HL-60 (cell line): ENCODE measurements at regions not wholly inside any gene's neighbourhood (a gene's known extent, or its start where the extent isn't known, plus 50 kb on each side); places are given as distances from the start of the nearest gene placed in this dataset.

Experiments
- DNase-seq, 2 experiments: peaks; one replicate each; pipeline ENCODE4 v3.0.0-alpha.2; 2010 to 2020; ENCODE audit warnings: low read depth in 1 of 2, low spot score in 1 of 2
- H3K27ac ChIP-seq: fragments of 250-450 bp; sonication (Bioruptor Pico); replicated peaks from 2 replicates; pipeline ENCODE4 v1.5.1; 2020; ENCODE audit warnings: mild to moderate bottlenecking, moderate library complexity
- H3K27me3 ChIP-seq: fragments of 250-450 bp; sonication (Bioruptor Pico); 2 replicates; pipeline ENCODE4 v1.5.1; 2021; ENCODE audit warnings: mild to moderate bottlenecking, moderate library complexity; ENCODE audit not compliant: insufficient read depth, poor library complexity, severe bottlenecking
- H3K4me3 ChIP-seq: replicated peaks from 2 replicates; pipeline ENCODE4 v1.5.1; 2011; ENCODE audit warnings: mild to moderate bottlenecking, control low read depth, low read length; ENCODE audit not compliant: insufficient read depth
- GABPA ChIP-seq: IDR thresholded peaks from 2 replicates; pipeline ENCODE4 v1.6.1; 2012; ENCODE audit warnings: low read depth
- POLR2AphosphoS5 ChIP-seq: IDR thresholded peaks from 2 replicates; pipeline ENCODE4 v1.6.1; 2012; ENCODE audit warnings: low read depth
- SPI1 ChIP-seq: IDR thresholded peaks from 2 replicates; pipeline ENCODE4 v1.6.1; 2012; ENCODE audit warnings: low read depth, mild to moderate bottlenecking, borderline replicate concordance
- TF ChIP-seq, protein P1 (sequence below): IDR thresholded peaks from 2 replicates; pipeline ENCODE4 v1.6.1; 2012; ENCODE audit warnings: low read depth; ENCODE audit not compliant: insufficient replicate concordance
- TF ChIP-seq, protein P2 (sequence below): IDR thresholded peaks from one replicate; pipeline ENCODE4 v1.5.1; 2011; ENCODE audit warnings: low read length, control low read depth, inconsistent platforms; ENCODE audit not compliant: insufficient read depth

DNA sequence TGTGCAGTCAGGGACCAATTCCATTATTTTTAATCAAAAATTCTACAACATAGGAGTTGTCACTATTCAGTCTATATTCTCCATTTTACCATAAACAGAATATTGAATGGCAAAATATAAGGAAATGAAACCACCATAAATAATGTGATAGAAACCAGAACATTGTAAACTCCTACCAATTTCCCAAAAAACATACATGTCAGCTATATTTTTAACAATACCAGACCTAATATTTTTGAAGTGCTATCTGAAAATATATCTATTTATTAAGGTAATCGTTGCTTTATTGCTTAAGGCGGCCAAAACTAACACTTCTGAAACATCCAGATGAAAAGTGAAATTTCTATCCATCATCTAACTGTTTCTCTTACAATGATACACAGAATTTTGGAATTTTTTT is 123.0 kb upstream of the C11orf58 start:
- no peak for DNase-seq
- no peak overlapping the region for H3K27ac ChIP-seq
- TF ChIP-seq, protein P1, sequence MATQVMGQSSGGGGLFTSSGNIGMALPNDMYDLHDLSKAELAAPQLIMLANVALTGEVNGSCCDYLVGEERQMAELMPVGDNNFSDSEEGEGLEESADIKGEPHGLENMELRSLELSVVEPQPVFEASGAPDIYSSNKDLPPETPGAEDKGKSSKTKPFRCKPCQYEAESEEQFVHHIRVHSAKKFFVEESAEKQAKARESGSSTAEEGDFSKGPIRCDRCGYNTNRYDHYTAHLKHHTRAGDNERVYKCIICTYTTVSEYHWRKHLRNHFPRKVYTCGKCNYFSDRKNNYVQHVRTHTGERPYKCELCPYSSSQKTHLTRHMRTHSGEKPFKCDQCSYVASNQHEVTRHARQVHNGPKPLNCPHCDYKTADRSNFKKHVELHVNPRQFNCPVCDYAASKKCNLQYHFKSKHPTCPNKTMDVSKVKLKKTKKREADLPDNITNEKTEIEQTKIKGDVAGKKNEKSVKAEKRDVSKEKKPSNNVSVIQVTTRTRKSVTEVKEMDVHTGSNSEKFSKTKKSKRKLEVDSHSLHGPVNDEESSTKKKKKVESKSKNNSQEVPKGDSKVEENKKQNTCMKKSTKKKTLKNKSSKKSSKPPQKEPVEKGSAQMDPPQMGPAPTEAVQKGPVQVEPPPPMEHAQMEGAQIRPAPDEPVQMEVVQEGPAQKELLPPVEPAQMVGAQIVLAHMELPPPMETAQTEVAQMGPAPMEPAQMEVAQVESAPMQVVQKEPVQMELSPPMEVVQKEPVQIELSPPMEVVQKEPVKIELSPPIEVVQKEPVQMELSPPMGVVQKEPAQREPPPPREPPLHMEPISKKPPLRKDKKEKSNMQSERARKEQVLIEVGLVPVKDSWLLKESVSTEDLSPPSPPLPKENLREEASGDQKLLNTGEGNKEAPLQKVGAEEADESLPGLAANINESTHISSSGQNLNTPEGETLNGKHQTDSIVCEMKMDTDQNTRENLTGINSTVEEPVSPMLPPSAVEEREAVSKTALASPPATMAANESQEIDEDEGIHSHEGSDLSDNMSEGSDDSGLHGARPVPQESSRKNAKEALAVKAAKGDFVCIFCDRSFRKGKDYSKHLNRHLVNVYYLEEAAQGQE, result no peak
- no peak for TF ChIP-seq SPI1
- no peak for TF ChIP-seq GABPA
- TF ChIP-seq, protein P2, sequence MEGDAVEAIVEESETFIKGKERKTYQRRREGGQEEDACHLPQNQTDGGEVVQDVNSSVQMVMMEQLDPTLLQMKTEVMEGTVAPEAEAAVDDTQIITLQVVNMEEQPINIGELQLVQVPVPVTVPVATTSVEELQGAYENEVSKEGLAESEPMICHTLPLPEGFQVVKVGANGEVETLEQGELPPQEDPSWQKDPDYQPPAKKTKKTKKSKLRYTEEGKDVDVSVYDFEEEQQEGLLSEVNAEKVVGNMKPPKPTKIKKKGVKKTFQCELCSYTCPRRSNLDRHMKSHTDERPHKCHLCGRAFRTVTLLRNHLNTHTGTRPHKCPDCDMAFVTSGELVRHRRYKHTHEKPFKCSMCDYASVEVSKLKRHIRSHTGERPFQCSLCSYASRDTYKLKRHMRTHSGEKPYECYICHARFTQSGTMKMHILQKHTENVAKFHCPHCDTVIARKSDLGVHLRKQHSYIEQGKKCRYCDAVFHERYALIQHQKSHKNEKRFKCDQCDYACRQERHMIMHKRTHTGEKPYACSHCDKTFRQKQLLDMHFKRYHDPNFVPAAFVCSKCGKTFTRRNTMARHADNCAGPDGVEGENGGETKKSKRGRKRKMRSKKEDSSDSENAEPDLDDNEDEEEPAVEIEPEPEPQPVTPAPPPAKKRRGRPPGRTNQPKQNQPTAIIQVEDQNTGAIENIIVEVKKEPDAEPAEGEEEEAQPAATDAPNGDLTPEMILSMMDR, result no peak
- H3K4me3 ChIP-seq, result no peak overlapping the region
- H3K27me3 ChIP-seq, result peaks cover 57% of the 10 kb centered on the region

DNA sequence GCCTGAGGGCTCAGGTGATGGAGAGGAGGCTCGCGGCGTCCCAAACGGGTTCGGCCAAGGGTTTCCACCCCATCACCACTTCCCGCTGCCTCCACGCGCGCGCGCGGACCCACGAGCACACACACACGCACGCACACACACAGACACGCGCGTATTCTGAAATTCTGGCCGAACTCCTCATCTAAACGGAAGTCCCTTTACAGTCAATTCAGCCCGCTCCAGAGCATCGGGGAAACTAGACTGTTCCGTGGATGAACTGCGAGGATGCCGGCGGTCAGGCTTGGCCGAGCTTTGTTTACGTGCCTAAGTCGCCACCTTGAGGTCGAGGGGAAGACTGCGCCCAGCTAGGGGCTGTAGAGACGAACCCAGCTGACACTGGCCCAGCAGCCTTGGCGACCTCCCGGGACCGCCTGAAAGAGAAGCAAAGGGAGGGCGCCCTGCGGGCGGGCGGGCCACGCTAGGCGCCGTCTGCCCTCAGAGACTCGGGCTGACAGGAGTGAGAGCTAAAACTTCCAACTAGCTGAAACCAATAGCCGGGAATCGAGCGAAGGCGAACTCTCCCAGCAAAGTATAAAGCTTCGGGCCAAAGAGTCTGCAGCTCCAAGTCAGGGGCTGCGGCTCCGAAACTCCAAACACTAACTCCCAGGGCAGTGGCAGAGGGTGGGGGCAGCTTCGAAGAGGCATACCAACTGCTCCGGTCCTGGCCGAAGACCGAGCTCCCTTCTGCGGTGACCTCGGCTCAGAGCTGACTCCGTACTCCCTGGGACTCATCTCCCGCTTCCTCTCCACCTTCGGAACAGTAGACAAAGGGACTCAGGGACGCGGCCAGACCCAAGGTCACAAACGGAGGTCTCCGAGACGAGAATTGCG is 124.7 kb upstream of the C11orf58 start:
- Histone ChIP-seq H3K27ac (no peak overlapping the region), H3K4me3 (peak overlapping the region; percentile 17), H3K27me3 (peaks cover 71% of the 10 kb centered on the region)
- no peak for TF ChIP-seq GABPA
- TF ChIP-seq, protein P2, result peak; percentile 75
- peak; percentile 45 to 79 for DNase-seq

DNA sequence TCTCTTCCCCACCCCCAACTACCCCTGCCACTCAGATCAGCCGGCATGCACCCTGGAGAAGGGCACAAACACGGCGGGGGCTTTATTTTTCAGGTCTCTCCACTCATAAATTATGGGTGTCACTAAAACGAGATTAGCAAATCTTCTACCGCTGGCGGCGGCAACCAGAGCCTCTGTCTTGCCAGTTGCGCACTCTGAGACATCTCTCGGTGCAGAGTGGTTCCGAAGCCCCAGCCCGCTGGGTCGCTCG is 125.3 kb upstream of the C11orf58 start:
- Histone ChIP-seq H3K27ac (no peak overlapping the region), H3K4me3 (peak overlapping the region; percentile 17), H3K27me3 (peaks cover 77% of the 10 kb centered on the region)
- no peak for DNase-seq
- TF ChIP-seq GABPA (no peak), POLR2AphosphoS5 (no peak), SPI1 (no peak)
- TF ChIP-seq, protein P2, result no peak
- TF ChIP-seq, protein P1, result no peak
